H1 (cell line): ENCODE measurements at regions not wholly inside any gene's neighbourhood (a gene's known extent, or its start where the extent isn't known, plus 50 kb on each side); places are given as distances from the start of the nearest gene placed in this dataset.

ENCODE experiments used
- CTCF ChIA-PET: fragments of 300-600 bp; sonication (Branson Sonifier 250); formaldehyde crosslinking; loops from one replicate; lab custom pipeline; 2021; ENCODE audit not compliant: partially characterized antibody; lab: Charles Lee
- POLR2A ChIA-PET: fragments of 300-600 bp; sonication (Branson Sonifier 250); formaldehyde crosslinking; loops from one replicate; lab custom pipeline; 2021; ENCODE audit warnings: inconsistent platforms; ENCODE audit not compliant: partially characterized antibody; lab: Charles Lee
- DNase-seq, 2 experiments: peaks; one replicate each; pipeline versions ENCODE4 v3.0.0 to v3.0.0-alpha.2; 2010 to 2022; ENCODE audit warnings: low spot score in 2 of 2, low read depth in 1 of 2, mixed read lengths in 1 of 2
- FAIRE-seq: peaks from 2 replicates; lab custom pipeline; 2011; peaks lifted over from hg19 to GRCh38; lab: Jason Lieb, UNC
- H2AFZ ChIP-seq: 2 replicates; pipeline ENCODE4 v1.8.1; 2012; ENCODE audit warnings: low read length, inconsistent platforms
- H2AK5ac ChIP-seq: 2 replicates; pipeline ENCODE4 v1.6.1; 2013; ENCODE audit warnings: low read depth, low read length
- H2BK120ac ChIP-seq: replicated peaks from 2 replicates; pipeline ENCODE3; 2013; ENCODE audit warnings: low read depth, low read length, inconsistent platforms
- H2BK12ac ChIP-seq: 2 replicates; pipeline ENCODE4 v1.6.1; 2013; ENCODE audit warnings: low read depth, low read length
- H2BK15ac ChIP-seq: 2 replicates; pipeline ENCODE4 v1.6.1; 2013; ENCODE audit warnings: low read length
- H2BK20ac ChIP-seq: 2 replicates; pipeline ENCODE4 v1.6.1; 2013; ENCODE audit warnings: low read length
- H2BK5ac ChIP-seq: 2 replicates; pipeline ENCODE4 v1.6.1; 2013; ENCODE audit warnings: low read depth, low read length
- H3K14ac ChIP-seq: 2 replicates; pipeline ENCODE4 v1.6.1; 2013; ENCODE audit warnings: inconsistent platforms; ENCODE audit not compliant: insufficient read length
- H3K18ac ChIP-seq: 2 replicates; pipeline ENCODE4 v1.6.1; 2013; ENCODE audit warnings: low read length; ENCODE audit errors: extremely low read depth
- H3K23ac ChIP-seq: 2 replicates; pipeline ENCODE4 v1.6.1; 2013; ENCODE audit warnings: inconsistent platforms; ENCODE audit not compliant: insufficient read length
- H3K23me2 ChIP-seq: 2 replicates; pipeline ENCODE4 v1.6.1; 2013; ENCODE audit warnings: low read depth, low read length
- H3K27ac ChIP-seq: 2 replicates; pipeline ENCODE4 v1.6.1; 2011; ENCODE audit warnings: low read depth, low read length, inconsistent platforms
- H3K27me3 ChIP-seq, 4 experiments: replicated peaks in 1 of 4; 1 replicate in 1 of 4; 2 replicates in 3 of 4; pipeline versions ENCODE4 v1.6.1 to v1.8.1; 2011 to 2013; ENCODE audit warnings: low read length in 3 of 4, mild to moderate bottlenecking in 3 of 4, inconsistent platforms in 2 of 4, mixed read lengths in 2 of 4, moderate library complexity in 1 of 4; ENCODE audit not compliant: control insufficient read depth in 3 of 4, insufficient read depth in 3 of 4; ENCODE audit errors: extremely low read depth in 1 of 4
- H3K36me3 ChIP-seq, 4 experiments: 2 replicates each; pipeline versions ENCODE4 v1.6.1 to v1.8.1; 2011 to 2013; ENCODE audit warnings: mild to moderate bottlenecking in 4 of 4, low read length in 3 of 4, moderate library complexity in 2 of 4, control low read depth in 1 of 4, inconsistent platforms in 1 of 4; ENCODE audit not compliant: insufficient read depth in 4 of 4, control insufficient read depth in 2 of 4
- H3K4ac ChIP-seq: replicated peaks from 2 replicates; pipeline ENCODE3; 2013; ENCODE audit warnings: low read length, low read depth, mixed read lengths, inconsistent platforms; ENCODE audit not compliant: insufficient read length
- H3K4me1 ChIP-seq, 4 experiments: replicated peaks in 1 of 4; 1 replicate in 1 of 4; 2 replicates in 3 of 4; pipeline versions ENCODE4 v1.6.1 to v1.8.1; 2011 to 2013; ENCODE audit warnings: low read length in 3 of 4, inconsistent platforms in 2 of 4, mixed read lengths in 1 of 4; ENCODE audit not compliant: insufficient read depth in 4 of 4, control insufficient read depth in 3 of 4
- H3K4me2 ChIP-seq, 2 experiments: 2 replicates each; pipeline versions ENCODE4 v1.6.1 to v1.8.1; 2011 to 2013; ENCODE audit warnings: low read depth in 2 of 2, low read length in 2 of 2, control low read depth in 1 of 2, inconsistent platforms in 1 of 2, mild to moderate bottlenecking in 1 of 2; ENCODE audit not compliant: insufficient read depth in 1 of 2
- H3K4me3 ChIP-seq, 4 experiments: fragments of 200-600, 300-600 bp in 1 of 4; sonication (generic), shearing (Covaris generic), sonication (Bioruptor Twin) in 1 of 4; 2 replicates each; pipeline versions ENCODE4 v1.5.1 to v1.8.1; 2011 to 2016; ENCODE audit warnings: low read length in 4 of 4, low read depth in 3 of 4, control low read depth in 2 of 4, inconsistent platforms in 2 of 4, mild to moderate bottlenecking in 2 of 4, mixed read lengths in 1 of 4, moderate library complexity in 1 of 4; ENCODE audit not compliant: insufficient read depth in 2 of 4; ENCODE audit errors: extremely low read depth in 1 of 4
- H3K56ac ChIP-seq: replicated peaks from 2 replicates; pipeline ENCODE3; 2013; ENCODE audit warnings: low read depth, mild to moderate bottlenecking, mixed read lengths, low read length, inconsistent platforms; ENCODE audit not compliant: insufficient read length
- H3K79me1 ChIP-seq: 2 replicates; pipeline ENCODE4 v1.6.1; 2013; ENCODE audit warnings: low read depth, low read length, control low read depth
- H3K79me2 ChIP-seq, 2 experiments: 2 replicates each; pipeline versions ENCODE4 v1.6.1 to v1.8.1; 2012 to 2013; ENCODE audit warnings: low read length in 2 of 2, mild to moderate bottlenecking in 2 of 2, inconsistent platforms in 1 of 2; ENCODE audit not compliant: insufficient read depth in 2 of 2, control insufficient read depth in 1 of 2
- H3K9ac ChIP-seq, 4 experiments: replicated peaks in 1 of 4; 1 replicate in 1 of 4; 2 replicates in 3 of 4; pipeline versions ENCODE4 v1.6.1 to v1.8.1; 2011 to 2013; ENCODE audit warnings: low read depth in 3 of 4, low read length in 3 of 4, control low read depth in 2 of 4, mild to moderate bottlenecking in 2 of 4, moderate library complexity in 2 of 4, inconsistent platforms in 1 of 4; ENCODE audit errors: extremely low read depth in 1 of 4
- H3K9me3 ChIP-seq, 2 experiments: 2 replicates each; pipeline versions ENCODE4 v1.6.1 to v1.8.1; 2012 to 2013; ENCODE audit warnings: mild to moderate bottlenecking in 2 of 2, moderate library complexity in 2 of 2, control low read depth in 1 of 2, inconsistent platforms in 1 of 2, low read depth in 1 of 2, low read length in 1 of 2, mixed read lengths in 1 of 2; ENCODE audit not compliant: insufficient read depth in 2 of 2
- H4K20me1 ChIP-seq, 2 experiments: replicated peaks in 1 of 2; 2 replicates each; pipeline versions ENCODE3 to v1.8.1; 2011 to 2013; ENCODE audit warnings: inconsistent platforms in 2 of 2, low read length in 2 of 2, mild to moderate bottlenecking in 1 of 2; ENCODE audit not compliant: insufficient read depth in 2 of 2, control insufficient read depth in 1 of 2
- H4K5ac ChIP-seq: 2 replicates; pipeline ENCODE4 v1.6.1; 2013; ENCODE audit warnings: low read length, low read depth, mixed read lengths, inconsistent platforms; ENCODE audit not compliant: insufficient read length
- H4K8ac ChIP-seq: 2 replicates; pipeline ENCODE4 v1.8.0; 2013; ENCODE audit warnings: mild to moderate bottlenecking, moderate library complexity, low read length, inconsistent platforms; ENCODE audit not compliant: insufficient read depth; ENCODE audit errors: extremely low read depth
- H4K91ac ChIP-seq: replicated peaks from 2 replicates; pipeline ENCODE3; 2013; ENCODE audit warnings: low read length, mixed read lengths, inconsistent platforms; ENCODE audit not compliant: insufficient read length
- ATF3 ChIP-seq: IDR thresholded peaks from 2 replicates; pipeline ENCODE4 v1.6.1; 2011; ENCODE audit warnings: low read depth, mild to moderate bottlenecking, low read length; ENCODE audit not compliant: insufficient read depth
- RAD21 ChIP-seq, 2 experiments: IDR thresholded peaks in 1 of 2; conservative IDR thresholded peaks in 1 of 2; 2 replicates each; pipeline ENCODE4 v1.6.1; 2011; ENCODE audit warnings: low read depth in 2 of 2, low read length in 2 of 2, improper control_type of control experiment in 1 of 2, inconsistent platforms in 1 of 2, mild to moderate bottlenecking in 1 of 2, moderate library complexity in 1 of 2
- WGBS, 2 experiments: shearing (Covaris generic) in 1 of 2; methylation state at CpG; one replicate each; pipeline versions ENCODE4 v1.1.6 to v1.1.7; 2013 to 2015; ENCODE audit warnings: low lambda C conversion rate in 2 of 2, mixed read lengths in 2 of 2, inconsistent platforms in 1 of 2, low coverage in 1 of 2, missing lambda C conversion rate in 1 of 2; ENCODE audit not compliant: insufficient replicate concordance in 2 of 2, insufficient coverage in 1 of 2, insufficient read length in 1 of 2; ENCODE audit errors: extremely low coverage in 1 of 2, missing lambda C conversion rate in 1 of 2; 5-methylcytosine and 5-hydroxymethylcytosine counted together

- Histone ChIP-seq H3K4ac (no peak overlapping the region), H2BK120ac (no peak overlapping the region), H4K5ac (no peak overlapping the region), H3K4me1 (no peaks in the 10 kb centered on the region), H3K27ac (no peak overlapping the region), H3K79me2 (no peaks in the 10 kb centered on the region), H2AK5ac (no peak overlapping the region), H3K56ac (no peak overlapping the region), H3K36me3 (no peaks in the 10 kb centered on the region), H3K23ac (no peak overlapping the region), H3K4me3 (no peak overlapping the region), H3K4me2 (no peak overlapping the region), H2AFZ (no peak overlapping the region), H4K8ac (no peak overlapping the region), H4K20me1 (no peaks in the 10 kb centered on the region), H2BK15ac (no peak overlapping the region), H3K27me3 (no peaks in the 10 kb centered on the region), H3K9me3 (no peaks in the 10 kb centered on the region), H3K9ac (no peak overlapping the region), H2BK20ac (no peak overlapping the region), H4K91ac (no peak overlapping the region), H3K18ac (no peak overlapping the region), H2BK5ac (no peak overlapping the region), H2BK12ac (no peak overlapping the region), H3K23me2 (no peaks in the 10 kb centered on the region), H3K79me1 (no peaks in the 10 kb centered on the region), H3K14ac (no peak overlapping the region)
- TF ChIP-seq RAD21 (IDR thresholded peaks at IDR 0.05 in 1 of 2, conservative IDR thresholded peaks at IDR 0.05 in 1 of 2; ENCODE audit: low read depth in 2 of 2, low read length in 2 of 2) (peak in 1 of 2 experiments; percentile 32; a peak in 3 of 4 replicates), ATF3 (no peak)
- WGBS, 2 experiments, result 94% methylated on average over 1 of the region's 1 CpG; no CpG with 5 or more reads in 1 of the 2 experiments
- ChIA-PET POLR2A (no interaction called here), CTCF (no interaction called here)
- DNase-seq, result no peak
- FAIRE-seq, result no peak
Measured at GRCh38 chr4:117560329-117560728, 474.0 kb upstream of the NDST3 start.
